Liver (tissue), 3 donors: ENCODE measurements at regions not wholly inside any gene's neighbourhood (a gene's known extent, or its start where the extent isn't known, plus 50 kb on each side); places are given as distances from the start of the nearest gene placed in this dataset.

Experiments
- CTCF ChIP-seq: fragments of 150-350 bp; IDR thresholded peaks from 2 replicates; pipeline ENCODE4 v1.5.1; 2017; ENCODE audit warnings: improper control_type of control experiment, low read depth, low read length; ENCODE audit not compliant: missing input control
- EGR1 ChIP-seq, 2 donors: IDR thresholded peaks; 2 replicates each; pipeline ENCODE4 v1.6.1; 2016 to 2018; ENCODE audit warnings: antibody characterized with exemption in 2 of 2, low read depth in 2 of 2
- HNF4A ChIP-seq, 2 donors: conservative IDR thresholded peaks; 2 replicates each; pipeline ENCODE4 v1.6.1; 2016; ENCODE audit warnings: antibody characterized with exemption in 2 of 2, mild to moderate bottlenecking in 2 of 2
- JUND ChIP-seq, 2 donors: IDR thresholded peaks; 2 replicates each; pipeline ENCODE4 v1.6.1; 2016; ENCODE audit warnings: antibody characterized with exemption in 2 of 2
- MAX ChIP-seq: IDR thresholded peaks from 2 replicates; pipeline ENCODE4 v1.6.1; 2016; ENCODE audit warnings: antibody characterized with exemption
- RAD21 ChIP-seq, 2 donors: IDR thresholded peaks; 2 replicates each; pipeline ENCODE4 v1.6.1; 2016; ENCODE audit warnings: antibody characterized with exemption in 2 of 2, mild to moderate bottlenecking in 2 of 2
- REST ChIP-seq: IDR thresholded peaks from 2 replicates; pipeline ENCODE4 v1.6.1; 2016; ENCODE audit warnings: antibody characterized with exemption, mild to moderate bottlenecking
- RXRA ChIP-seq, 2 donors: IDR thresholded peaks; 2 replicates each; pipeline ENCODE4 v1.6.1; 2017 to 2018; ENCODE audit warnings: antibody characterized with exemption in 2 of 2, mild to moderate bottlenecking in 1 of 2
- SP1 ChIP-seq: IDR thresholded peaks from 2 replicates; pipeline ENCODE4 v1.6.1; 2018; ENCODE audit warnings: antibody characterized with exemption, mild to moderate bottlenecking
- TAF1 ChIP-seq: conservative IDR thresholded peaks from 2 replicates; pipeline ENCODE4 v1.6.1; 2016; ENCODE audit warnings: antibody characterized with exemption, mild to moderate bottlenecking
- ZBTB33 ChIP-seq: IDR thresholded peaks from 2 replicates; pipeline ENCODE4 v1.6.1; 2016; ENCODE audit warnings: antibody characterized with exemption
- donor health status: healthy.
- donor health status: healthy.

- no peak for TF ChIP-seq CTCF
- TF ChIP-seq HNF4A (conservative IDR thresholded peaks at IDR 0.05) = no peak
- no peak for TF ChIP-seq MAX
- no peak for TF ChIP-seq SP1
- no peak for TF ChIP-seq RAD21 (IDR thresholded peaks at IDR 0.05)
- no peak for TF ChIP-seq TAF1
- no peak for TF ChIP-seq EGR1 (IDR thresholded peaks at IDR 0.05; ENCODE audit: low read depth in 2 of 2)
- TF ChIP-seq ZBTB33 = no peak
- no peak for TF ChIP-seq RXRA (IDR thresholded peaks at IDR 0.05)
- TF ChIP-seq REST = no peak
- no peak for TF ChIP-seq JUND (IDR thresholded peaks at IDR 0.05)
Observed at GRCh38 chr7:94080551-94080950, 76.4 kb upstream of the BET1 start.
